GM23248 (cell line): ENCODE measurements at regions not wholly inside any gene's neighbourhood (a gene's known extent, or its start where the extent isn't known, plus 50 kb on each side); places are given as distances from the start of the nearest gene placed in this dataset.

ENCODE experiments used
- EZH2 ChIP-seq: fragments of 200-600 bp; sonication (generic); IDR thresholded peaks from 2 replicates; pipeline ENCODE4 v1.6.1; 2018; ENCODE audit warnings: antibody characterized with exemption, mild to moderate bottlenecking; ENCODE audit not compliant: insufficient read depth, poor library complexity, severe bottlenecking
- EZH2phosphoT487 ChIP-seq: fragments of 200-600 bp; sonication (generic); IDR thresholded peaks from 2 replicates; pipeline ENCODE4 v1.6.1; 2018; ENCODE audit warnings: antibody characterized with exemption, moderate library complexity, mild to moderate bottlenecking, low read depth; ENCODE audit not compliant: insufficient read depth

DNA sequence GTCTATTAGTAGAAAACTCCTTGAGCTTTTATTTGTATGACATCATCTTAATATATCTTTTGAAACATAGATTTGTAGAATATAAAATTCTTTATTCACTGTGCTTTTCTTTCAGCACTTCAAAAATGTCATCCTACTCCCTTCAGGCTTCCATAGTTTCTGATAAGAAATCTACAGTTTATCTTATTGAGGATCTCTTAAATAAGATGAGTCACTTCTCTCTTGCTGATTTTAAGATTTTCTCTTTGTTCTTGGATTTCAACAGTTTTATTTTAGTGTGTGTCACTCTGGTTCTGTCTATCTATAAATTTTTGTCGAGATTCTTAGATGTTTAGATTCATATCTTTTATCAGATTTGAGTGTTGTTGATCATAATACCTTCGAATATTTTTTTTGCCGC, 566.1 kb upstream of the CHORDC1 start:
- TF ChIP-seq EZH2, result no peak
- TF ChIP-seq EZH2phosphoT487, result no peak
